ENCODE measurements at regions not wholly inside any gene's neighbourhood (a gene's known extent, or its start where the extent isn't known, plus 50 kb on each side); places are given as distances from the start of the nearest gene placed in this dataset.
"Not testable (repeated sequence)": the region's sequence is repeated elsewhere in the genome, so short reads cannot be mapped to it uniquely, and the experiment has no call there.

- no peak for DNase-seq
These were observed 50.4 kb upstream of the CACUL1 start for GRCh38 chr10:118805146-118805545.

GRCh38 chr10:118807512-118808305, 52.9 kb upstream of the CACUL1 start:
- no peak for DNase-seq

GRCh38 chr10:118808601-118809356, 54.0 kb upstream of the CACUL1 start:
- DNase-seq = no peak

- DNase-seq = no peak
These were observed 54.8 kb upstream of the CACUL1 start for GRCh38 chr10:118809357-118810220.

GRCh38 chr10:118810796-118811505, 56.2 kb upstream of the CACUL1 start:
- DNase-seq = no peak

DNA sequence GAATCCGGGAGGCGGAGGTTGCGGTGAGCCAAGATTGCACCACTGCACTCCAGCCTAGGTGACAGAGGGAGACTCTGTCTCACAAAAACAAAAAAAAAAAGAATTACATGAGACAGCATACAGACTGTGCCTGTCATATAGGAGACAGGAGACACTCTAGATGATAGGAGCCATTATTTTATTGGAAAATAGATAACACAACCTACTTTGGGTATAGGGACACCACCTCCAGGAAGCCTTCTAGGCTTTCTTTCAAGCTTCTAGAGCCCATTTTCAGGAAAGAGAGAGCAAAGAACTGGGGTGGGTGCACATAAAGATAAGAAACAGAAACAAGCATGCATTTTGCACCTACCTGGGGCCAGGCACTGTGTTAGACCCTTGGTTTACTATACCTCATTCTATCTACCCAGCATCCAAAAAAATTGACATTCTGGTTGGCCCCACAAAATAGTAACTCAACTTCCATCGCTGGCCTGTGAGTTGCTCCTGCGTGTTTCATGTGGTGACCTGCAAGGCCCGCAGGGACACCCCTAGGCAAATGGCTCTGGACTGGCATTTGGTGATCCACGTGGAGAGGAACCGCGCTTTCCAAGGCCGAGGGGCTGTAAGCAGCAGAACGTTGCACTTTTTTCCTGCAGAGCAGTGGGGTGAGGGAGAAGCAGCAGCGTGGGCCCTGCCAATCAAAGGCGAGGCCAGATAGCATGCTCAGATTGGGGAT, 57.1 kb upstream of the CACUL1 start:
- DNase-seq = no peak

- no peak for DNase-seq
These were observed 57.6 kb upstream of the CACUL1 start for GRCh38 chr10:118812393-118812740.

DNA sequence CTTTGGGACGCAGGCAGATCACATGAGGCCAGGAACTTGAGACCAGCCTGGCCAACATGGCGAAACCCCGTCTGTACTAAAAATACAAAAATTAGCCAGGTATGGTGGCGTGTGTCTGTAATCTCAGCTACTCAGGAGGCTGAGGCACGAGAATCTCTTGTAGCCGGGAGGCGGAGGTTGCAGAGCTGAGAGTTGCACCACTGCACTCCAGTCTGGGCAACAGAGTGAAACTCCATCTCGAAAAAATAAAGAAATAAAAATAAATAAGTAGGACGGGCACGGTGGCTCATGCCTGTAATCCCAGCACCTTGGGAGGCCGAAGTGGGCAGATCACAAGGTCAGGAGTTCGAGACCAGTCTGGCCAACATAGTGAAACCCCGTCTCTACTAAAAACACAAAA, 58.2 kb upstream of the CACUL1 start:
- not testable (repeated sequence) for DNase-seq

GRCh38 chr10:118816471-118817168, 61.9 kb upstream of the CACUL1 start:
- DNase-seq = no peak

- DNase-seq = no peak
These were observed 62.7 kb upstream of the CACUL1 start for GRCh38 chr10:118817328-118818068.

GRCh38 chr10:118818621-118819221, 64.0 kb upstream of the CACUL1 start:
- no peak for DNase-seq

DNA sequence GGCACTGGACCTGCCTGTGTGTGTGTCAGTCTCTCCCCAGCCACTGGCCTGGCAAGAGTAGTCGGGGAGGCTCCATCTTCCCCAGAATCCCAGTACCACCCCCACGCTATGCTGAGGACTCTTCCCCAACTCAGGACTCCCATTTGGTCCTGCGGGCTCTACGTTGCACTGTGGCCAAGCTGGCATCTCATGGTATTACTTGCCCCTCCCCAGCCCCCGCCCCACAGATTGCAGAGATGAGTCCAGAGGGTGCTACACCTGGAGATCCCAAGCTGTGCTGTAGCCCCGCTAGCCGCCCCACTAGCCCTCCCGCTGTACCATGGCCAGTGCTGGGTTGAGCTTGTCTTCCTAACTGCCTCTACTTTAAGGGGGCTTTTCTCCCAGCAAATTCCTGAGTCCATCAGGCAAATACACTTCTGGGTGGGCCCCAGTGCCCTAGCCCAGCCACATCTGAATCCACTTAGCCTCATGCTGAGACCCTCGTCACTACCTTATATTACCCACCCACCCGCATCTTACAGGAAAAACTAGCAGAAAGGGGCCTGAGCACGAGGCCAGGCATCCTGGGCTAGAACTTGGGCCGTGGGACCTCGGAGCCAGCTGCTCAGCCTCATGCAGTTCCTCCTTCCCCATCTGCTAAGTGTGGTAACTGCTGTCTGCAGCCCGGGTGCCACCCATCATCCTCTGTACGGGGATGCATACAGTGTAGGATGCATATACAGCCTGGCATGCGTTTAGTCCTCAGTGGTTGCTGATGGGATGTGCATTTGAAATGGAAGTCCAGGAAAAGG, 65.8 kb upstream of the CACUL1 start:
- DNase-seq = no peak

- DNase-seq = no peak
These were observed 68.6 kb upstream of the CACUL1 start for GRCh38 chr10:118823256-118823907.

GRCh38 chr10:118827053-118827452, 72.3 kb upstream of the CACUL1 start:
- no peak for DNase-seq

DNA sequence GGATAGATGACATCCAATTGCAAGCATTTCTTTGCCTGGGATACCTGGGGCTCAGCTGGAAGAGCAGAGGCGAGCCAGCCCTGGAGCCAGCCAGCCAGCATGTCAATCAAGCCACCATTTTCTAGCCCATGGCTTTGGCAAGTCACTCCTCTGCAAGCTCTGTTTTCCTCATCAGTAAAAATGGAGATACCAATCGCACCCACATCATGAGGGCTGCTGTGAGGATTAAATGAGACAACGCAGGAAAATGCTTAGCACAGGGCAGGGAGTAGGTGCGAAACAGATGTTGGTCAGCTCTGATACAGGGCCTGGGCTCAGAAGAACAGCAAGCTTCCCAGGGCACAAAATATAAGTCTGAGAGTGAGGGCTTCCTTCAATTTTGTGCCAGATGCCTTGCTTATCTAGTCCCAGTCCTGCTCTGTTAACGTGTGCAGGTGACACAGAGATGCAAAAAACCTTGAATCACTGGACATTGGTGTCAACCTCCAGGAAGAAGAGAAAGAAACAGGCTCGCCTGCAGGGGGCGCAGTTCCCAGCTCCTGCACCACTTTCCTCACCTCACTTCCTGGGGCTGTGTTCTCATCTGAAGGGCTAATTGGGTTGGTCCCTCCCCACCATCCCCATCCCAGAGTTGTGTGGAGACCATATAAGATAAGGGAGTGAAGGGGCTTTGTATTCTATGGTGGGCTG, 72.8 kb upstream of the CACUL1 start:
- no peak for DNase-seq

DNA sequence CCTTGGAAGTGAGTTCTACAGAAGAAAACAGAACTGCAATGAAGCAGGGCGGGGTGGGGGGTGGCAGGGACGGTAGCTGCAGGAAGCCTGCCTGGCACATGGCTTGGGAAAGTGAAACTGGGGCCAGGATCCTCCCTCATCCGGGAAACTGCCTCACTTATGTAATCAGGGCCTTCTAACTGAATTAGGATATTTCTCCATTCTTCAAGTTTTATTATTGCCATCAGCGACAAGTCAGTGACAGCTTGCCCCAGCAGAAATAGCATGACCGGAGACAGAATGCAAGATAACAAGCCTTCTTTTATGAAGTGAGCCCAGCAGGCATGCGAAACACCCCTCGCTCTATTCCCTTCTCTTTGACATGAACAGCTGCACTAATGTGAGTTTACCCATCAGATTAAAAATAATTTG, 77.5 kb upstream of the CACUL1 start:
- DNase-seq = no peak

GRCh38 chr10:118834370-118834769, 79.6 kb upstream of the CACUL1 start:
- DNase-seq = not testable (repeated sequence)

DNA sequence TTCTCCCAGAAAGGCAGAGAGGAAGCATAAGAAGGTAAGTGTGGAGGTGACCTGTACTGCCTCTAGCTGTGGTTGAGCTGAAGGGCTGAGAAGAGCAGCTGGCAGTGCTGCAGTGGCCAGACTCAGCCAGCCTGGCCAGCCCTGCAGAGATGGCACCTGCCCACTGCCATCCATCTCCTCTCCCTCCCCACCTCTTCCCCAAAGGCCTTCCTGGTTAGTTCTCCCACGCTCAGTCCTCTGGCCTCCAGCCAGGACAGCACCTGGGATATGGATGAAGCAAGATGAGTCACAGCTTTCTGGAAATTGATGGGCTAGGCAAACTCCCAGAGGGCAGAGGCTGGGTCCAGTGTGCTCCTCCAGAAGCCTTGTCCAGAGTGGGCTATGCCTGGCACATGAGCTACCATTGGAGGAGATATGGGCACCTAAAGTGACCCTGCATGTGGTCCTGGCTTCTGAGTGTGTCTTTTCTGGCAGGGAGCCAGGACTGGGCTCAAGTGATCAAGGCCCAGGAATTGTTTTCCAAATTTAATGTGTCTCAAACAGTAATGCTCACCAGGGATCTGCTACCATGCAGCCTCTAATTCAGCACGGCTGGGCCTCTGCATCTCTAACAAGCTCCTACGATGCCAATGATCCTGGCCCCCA, 81.0 kb upstream of the CACUL1 start:
- no peak for DNase-seq
